HG02623 (cell line): ENCODE measurements at regions not wholly inside any gene's neighbourhood (a gene's known extent, or its start where the extent isn't known, plus 50 kb on each side); places are given as distances from the start of the nearest gene placed in this dataset.
"Not testable (repeated sequence)": the region's sequence is repeated elsewhere in the genome, so short reads cannot be mapped to it uniquely, and the experiment has no call there.

Experiments
- ATAC-seq: cut with Tn5 transposase; IDR thresholded peaks from one replicate; pipeline ENCODE4 v1.9.1; 2021; ENCODE audit warnings: moderate library complexity; ENCODE audit not compliant: unreplicated experiment

DNA sequence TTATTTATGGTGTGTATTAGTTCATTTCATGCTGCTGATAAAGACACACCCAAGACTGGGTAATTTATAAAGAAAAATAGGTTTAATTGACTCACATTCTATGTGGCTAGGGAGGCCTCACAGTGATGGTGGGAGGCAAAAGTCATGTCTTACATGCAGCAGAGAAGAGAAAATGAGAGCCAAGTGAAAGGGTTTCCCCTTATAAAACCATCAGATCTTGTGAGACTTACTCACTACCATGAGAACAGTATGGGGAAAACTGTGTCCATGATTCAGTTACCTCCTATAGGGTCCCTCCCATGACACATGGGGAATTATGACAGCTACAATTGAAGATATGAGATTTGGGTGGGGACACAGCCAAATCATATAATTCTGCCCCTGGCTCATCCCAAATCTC, 150.0 kb upstream of the AHI1 start:
- ATAC-seq: no peak

DNA sequence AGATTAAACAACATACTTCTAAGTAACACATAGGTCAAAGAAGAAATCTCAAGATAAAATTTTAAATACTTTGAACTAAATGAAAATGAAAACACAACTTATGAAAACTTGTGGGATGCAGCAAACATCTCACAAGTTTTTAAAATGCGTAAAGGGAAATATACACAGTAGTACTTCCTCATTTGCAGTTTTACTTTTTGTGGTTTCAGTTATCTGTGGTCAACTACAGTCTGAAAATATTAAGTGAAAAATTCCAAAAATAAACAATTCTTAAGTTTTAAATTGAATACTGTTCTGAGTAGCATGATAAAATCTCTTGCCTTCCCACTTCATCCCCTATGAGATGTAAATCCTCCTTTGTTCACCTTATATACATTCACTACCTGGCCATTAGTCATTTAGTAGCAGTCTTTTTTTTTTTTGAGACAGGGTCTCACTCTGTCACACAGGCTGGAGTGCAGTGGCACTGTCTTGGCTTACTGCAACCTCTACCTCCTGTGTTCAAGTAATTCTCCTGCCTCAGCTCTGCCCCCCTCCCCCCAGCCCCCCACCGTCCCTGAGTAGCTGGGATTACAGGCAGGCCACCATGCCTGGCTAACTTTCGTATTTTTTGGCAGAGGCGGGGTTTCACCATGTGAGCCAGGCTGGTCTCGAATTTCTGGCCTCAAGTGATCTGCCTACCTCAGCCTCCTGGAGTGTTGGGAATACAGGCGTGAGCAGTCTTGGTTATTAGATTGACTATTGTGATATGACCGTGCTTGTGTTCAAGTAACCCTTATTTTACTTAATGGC, 154.6 kb upstream of the AHI1 start:
- peak; percentile 98 for ATAC-seq

GRCh38 chr6:135655055-135655454, 157.5 kb upstream of the AHI1 start:
- no peak for ATAC-seq

DNA sequence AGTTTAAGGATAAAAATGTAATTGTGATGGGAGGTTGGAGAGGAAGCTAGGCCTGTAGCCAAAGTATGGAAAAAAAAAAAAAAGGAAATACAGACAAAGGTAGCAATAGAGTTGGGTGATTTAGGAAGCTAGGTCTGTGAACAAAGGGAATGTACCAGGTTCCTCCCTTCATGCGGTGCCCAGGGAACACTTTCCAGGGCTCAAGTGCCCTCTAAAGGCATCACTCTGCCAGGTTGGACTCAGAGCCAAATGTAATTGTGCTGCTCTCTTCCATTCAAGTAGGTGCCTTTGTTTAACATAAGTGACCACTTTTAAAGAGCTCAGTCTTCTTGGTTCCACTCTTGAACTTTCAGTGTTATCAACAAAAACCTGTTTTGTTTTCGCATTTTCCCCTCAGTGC, 159.7 kb upstream of the AHI1 start:
- no peak for ATAC-seq

- no peak for ATAC-seq
Measured at GRCh38 chr6:135658481-135658880, 160.9 kb upstream of the AHI1 start.

- ATAC-seq: no peak
Measured at GRCh38 chr6:135658916-135659315, 161.4 kb upstream of the AHI1 start.

- no peak for ATAC-seq
Measured at GRCh38 chr6:135664527-135664926, 167.0 kb upstream of the AHI1 start.

- no peak for ATAC-seq
Measured at GRCh38 chr6:135665935-135666334, 168.4 kb upstream of the AHI1 start.

DNA sequence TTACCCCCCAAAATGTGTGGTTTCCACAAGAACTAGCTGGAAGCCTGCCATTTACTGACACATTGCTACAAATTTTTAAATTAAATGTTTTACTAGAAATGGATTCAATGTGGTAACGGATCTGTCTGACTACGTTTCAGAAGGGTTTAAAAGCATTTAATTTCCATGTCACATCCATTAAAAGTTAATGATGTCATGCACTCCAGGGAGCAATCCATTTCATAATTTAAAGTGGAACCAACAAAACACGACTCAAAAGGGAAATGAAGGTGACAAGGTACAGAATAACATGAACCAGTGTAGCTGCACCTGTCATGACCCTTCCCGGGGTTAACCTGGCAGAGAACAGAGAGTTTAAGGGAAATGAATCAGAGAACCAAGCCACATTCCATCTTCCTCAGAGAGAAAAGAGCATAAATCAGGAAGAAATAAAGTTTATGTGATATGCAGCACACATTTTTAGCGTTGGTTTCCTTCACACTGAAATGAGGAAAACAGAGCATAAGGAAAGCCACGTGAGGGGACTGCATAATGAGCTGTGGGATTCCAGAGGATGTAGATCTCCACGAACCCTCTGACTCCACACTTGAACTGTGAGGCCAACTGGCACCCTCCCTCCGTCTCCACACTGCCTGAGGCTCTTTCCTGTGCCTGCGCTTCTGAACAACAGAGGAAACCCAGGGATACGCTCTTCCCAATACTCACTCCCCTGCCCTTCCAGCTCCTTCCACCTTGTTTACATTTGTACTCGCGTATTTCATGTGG, 170.3 kb upstream of the AHI1 start:
- no peak for ATAC-seq

- ATAC-seq: no peak
Measured at GRCh38 chr6:135672256-135672655, 174.7 kb upstream of the AHI1 start.

DNA sequence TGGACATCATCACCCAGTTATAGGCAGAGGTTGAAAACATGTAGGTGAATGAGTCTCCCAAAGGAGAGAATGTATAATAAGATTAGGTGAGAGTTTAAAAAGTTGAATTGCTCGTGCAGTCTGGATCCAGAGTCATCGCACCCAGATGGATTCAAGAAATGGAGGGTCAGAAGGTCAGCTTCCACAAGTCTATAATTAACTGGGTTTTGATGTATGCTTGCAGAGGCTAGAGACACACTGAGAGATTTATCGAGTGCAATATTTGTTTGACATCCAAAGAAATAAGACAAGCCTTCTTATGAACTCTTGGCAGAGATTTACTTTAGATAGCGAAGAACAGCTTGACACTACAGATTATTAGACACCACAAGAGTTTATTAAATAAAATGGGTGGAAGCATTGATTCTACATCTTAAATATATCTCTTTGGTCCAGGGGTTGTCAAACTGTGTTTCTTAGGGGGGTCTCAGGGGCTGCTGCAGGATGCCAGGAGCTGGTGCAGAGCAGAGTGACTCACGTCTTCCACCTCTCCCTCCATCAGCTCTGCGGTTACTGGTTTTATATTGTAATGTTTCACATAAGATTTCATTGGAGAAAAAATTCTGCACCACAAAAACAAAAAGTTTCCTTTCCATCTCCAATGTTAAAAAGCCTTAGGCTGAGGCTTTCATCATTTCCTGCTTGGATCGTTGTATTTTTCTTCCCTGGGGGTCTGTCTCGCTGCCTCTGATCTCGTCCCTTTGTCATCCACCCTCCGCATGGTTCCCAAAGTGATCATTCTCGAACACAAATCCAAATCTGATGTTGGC, 176.2 kb upstream of the AHI1 start:
- ATAC-seq: no peak

GRCh38 chr6:135675026-135675425, 176.5 kb upstream of the PDE7B start:
- ATAC-seq: no peak

DNA sequence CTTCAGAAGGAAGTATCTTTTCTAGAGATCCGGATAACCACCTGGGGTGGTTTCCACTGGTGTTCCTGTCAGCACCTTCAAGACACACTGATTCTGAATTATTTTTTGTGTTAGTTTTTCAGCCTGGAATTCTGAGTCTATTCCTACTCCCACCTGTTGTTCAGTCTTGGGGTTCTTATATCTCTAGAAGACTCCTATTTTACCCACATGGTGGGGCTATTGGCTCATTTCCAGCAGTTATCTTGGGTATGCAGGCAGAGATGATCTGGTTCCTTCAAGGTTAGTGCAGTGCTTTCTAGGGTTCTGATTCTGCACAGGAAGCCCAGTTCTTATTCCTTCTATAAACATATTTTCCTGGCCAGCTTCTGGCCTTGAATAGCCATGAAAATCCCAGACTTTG, 175.6 kb upstream of the PDE7B start:
- ATAC-seq: no peak

GRCh38 chr6:135680964-135681913, 170.3 kb upstream of the PDE7B start:
- no peak for ATAC-seq

DNA sequence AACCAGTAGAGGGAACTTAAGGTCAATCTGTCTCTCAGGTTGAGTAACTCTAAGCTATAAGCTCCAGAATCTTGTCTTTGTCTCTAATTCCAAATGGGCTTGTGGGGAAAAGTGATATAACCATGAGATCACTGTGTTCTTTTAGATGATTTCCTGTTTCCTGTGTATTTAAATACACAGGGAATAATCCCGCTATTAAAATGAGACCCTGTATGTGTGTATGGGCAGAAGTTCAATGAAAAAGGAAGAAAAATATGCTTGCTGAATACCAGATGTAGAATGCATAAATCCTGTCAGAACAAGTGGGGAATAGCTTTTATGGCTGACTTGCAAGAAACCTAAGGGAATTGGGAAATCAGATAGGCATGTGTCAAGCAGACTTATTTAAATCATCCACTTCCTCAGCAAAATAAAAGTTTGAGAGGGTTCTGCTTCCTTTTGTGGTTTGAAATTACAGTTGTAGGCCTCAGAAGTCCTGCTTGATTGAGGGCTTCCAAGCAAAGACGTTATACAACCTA, 164.7 kb upstream of the PDE7B start:
- ATAC-seq: no peak

DNA sequence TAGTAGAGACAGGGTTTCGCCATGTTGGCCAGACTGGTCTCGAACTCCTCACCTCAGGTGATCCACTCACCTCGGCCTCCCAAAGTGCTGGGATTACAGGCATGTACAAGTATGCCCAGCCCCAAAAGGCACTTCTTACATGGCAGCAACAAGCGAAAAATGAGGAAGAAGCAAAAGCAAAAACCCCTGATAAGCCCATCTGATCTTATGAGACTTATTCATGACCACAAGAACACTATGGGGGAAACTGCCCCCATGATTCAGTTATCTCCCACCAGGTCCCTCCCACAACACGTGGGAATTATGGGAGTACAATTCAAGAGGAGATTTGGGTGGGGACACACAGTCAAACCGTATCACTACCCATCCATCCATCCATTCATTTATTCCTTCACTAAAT, 163.0 kb upstream of the PDE7B start:
- not testable (repeated sequence) for ATAC-seq

- no peak for ATAC-seq
Measured at GRCh38 chr6:135692426-135692825, 159.1 kb upstream of the PDE7B start.

DNA sequence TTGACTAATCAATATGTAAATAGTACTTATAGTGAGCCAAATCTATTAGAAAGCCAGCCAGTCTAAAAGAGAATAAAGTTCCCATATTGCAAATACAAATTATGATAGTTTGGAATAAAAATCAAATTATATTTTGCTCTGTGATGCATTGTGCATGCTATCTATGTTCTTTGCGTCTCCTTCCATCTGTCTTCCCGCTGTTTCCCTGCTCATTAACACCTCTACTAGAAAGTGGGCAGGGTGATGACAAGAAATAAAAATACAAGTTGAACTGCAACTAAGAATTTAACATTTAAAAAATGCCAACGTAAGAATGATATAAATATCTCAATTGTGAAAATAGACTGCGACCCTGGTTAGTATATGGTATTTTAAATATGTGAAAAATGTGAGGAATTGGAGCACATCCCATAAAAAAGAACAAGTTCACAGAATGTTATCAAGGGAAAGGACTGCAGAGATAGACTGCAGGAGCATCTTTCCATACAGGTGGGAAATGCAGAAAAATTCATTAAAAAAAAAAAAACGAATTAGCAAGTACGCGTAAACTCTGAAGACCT, 157.6 kb upstream of the PDE7B start:
- no peak for ATAC-seq

- no peak for ATAC-seq
Measured at GRCh38 chr6:135699705-135700104, 151.8 kb upstream of the PDE7B start.

DNA sequence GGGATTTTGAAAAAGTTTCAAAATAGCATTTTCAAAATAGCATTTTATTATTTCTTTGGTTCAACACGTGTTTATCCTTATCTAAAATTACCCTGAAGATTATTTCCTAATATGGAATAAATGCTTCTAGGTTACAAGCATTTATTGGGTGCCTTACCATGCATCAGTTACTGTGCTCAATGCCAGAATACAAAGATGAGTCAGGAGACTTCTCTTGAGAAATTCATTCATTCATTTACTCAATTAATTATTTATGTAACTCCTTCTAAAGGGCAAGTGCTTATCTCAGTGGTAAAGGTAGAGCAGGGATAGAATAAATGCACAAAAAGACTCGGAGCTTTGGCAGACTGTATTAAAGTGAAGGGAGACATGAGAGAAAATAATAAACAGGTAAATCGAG, 150.1 kb upstream of the PDE7B start:
- no peak for ATAC-seq
